ENCODE measurements at regions not wholly inside any gene's neighbourhood (a gene's known extent, or its start where the extent isn't known, plus 50 kb on each side); places are given as distances from the start of the nearest gene placed in this dataset.

DNA sequence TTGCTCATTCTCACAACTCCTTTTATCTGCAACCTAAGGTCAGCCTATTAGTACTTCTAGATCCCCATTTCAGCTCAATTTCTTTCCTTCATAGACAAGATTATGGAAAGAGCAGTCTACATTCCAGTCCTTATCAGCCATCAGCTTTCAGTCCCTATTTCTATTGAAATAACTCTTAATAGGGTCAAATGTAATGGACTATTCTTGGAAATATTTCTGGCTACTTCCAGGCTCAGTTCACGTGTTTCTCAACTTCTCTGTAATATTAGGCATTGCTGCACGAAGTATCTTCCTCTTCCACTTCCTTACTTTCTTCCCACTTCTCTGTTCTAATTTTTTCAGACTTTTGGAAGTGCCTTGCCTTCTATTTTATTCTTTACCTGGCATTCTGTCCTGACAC, 232.9 kb upstream of the USP25 start:
- Histone ChIP-seq H3K4me2 (ENCODE audit: low read depth, low read length, poor library complexity, severe bottlenecking) (no peak overlapping the region), H3K9ac (ENCODE audit: low read length) (no peak overlapping the region), H3K4me3 (ENCODE audit: low read length) (no peak overlapping the region), H3K79me2 (ENCODE audit: low read length) (no peaks in the 10 kb centered on the region), H3K27me3 (ENCODE audit: low read length) (no peaks in the 10 kb centered on the region), H3K27ac (ENCODE audit: low read length) (no peak overlapping the region), H3K9me3 (ENCODE audit: low read length) (0 out of 2 replicates have a peak, but pooled peaks cover 3% of the 10 kb centered on the region), H3K36me3 (ENCODE audit: insufficient read depth, low read length) (no peaks in the 10 kb centered on the region), H3K9me2 (replicated peaks; ENCODE audit: insufficient read depth, low read length) (no peaks in the 10 kb centered on the region), H3K4me1 (ENCODE audit: low read length) (no peaks in the 10 kb centered on the region), H2AFZ (ENCODE audit: low read length) (no peak overlapping the region), H4K20me1 (ENCODE audit: insufficient read depth, low read depth, low read length) (no peaks in the 10 kb centered on the region)
- no peak for DNase-seq

DNA sequence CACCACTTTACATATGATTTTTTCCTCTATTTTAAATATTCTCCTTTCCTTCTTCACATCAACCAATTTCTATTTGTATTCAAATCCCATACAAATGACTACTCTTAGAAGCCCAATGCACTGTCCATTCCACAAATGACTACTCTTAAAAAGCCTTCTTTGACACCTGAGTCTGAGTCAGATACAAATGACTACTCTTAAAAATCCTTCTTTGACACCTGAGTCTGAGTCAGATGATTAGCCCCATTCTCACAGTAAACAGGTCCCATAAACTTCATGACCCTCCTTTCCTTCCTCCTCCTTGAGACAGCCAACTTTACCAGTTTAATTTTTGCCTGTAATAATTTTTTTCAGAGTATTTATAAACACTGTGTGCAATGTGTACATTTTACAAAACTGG, 231.3 kb upstream of the USP25 start:
- Histone ChIP-seq H2AFZ (ENCODE audit: low read length) (no peak overlapping the region), H3K4me1 (ENCODE audit: low read length) (no peaks in the 10 kb centered on the region), H3K36me3 (ENCODE audit: insufficient read depth, low read length) (no peaks in the 10 kb centered on the region), H3K27me3 (ENCODE audit: low read length) (no peaks in the 10 kb centered on the region), H3K79me2 (ENCODE audit: low read length) (no peaks in the 10 kb centered on the region), H3K9ac (ENCODE audit: low read length) (no peak overlapping the region), H3K27ac (ENCODE audit: low read length) (no peak overlapping the region), H3K9me2 (replicated peaks; ENCODE audit: insufficient read depth, low read length) (no peaks in the 10 kb centered on the region), H4K20me1 (ENCODE audit: insufficient read depth, low read depth, low read length) (no peaks in the 10 kb centered on the region), H3K4me2 (ENCODE audit: low read depth, low read length, poor library complexity, severe bottlenecking) (no peak overlapping the region), H3K9me3 (ENCODE audit: low read length) (0 out of 2 replicates have a peak, but pooled peaks cover 3% of the 10 kb centered on the region), H3K4me3 (ENCODE audit: low read length) (no peak overlapping the region)
- DNase-seq = no peak

DNA sequence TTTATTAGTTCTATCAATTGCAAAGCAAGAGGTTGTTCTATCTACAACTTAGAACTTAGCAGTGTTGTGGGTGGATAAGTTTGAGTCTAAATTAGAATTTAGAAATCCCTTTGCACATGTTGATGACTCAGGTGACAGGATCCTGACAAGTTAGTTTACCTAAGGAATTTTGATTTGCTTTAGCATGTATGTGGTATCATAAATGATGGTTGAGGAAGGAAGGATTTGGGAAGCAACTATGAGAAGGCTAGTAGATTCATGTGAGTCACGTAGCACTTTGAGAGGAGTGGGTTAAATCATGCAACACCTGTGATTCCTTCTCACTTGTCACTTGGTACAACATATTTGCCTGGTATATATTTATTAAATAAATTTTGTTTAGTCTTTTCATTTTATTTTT, 223.7 kb upstream of the USP25 start:
- Histone ChIP-seq H3K4me2 (ENCODE audit: low read depth, low read length, poor library complexity, severe bottlenecking) (no peak overlapping the region), H4K20me1 (ENCODE audit: insufficient read depth, low read depth, low read length) (no peaks in the 10 kb centered on the region), H3K4me1 (ENCODE audit: low read length) (no peaks in the 10 kb centered on the region), H3K36me3 (ENCODE audit: insufficient read depth, low read length) (no peaks in the 10 kb centered on the region), H3K79me2 (ENCODE audit: low read length) (no peaks in the 10 kb centered on the region), H3K9me2 (replicated peaks; ENCODE audit: insufficient read depth, low read length) (peaks cover 5% of the 10 kb centered on the region; the same call in 1 of the 2 replicates), H3K27ac (ENCODE audit: low read length) (no peak overlapping the region), H3K9ac (ENCODE audit: low read length) (no peak overlapping the region), H2AFZ (ENCODE audit: low read length) (no peak overlapping the region), H3K9me3 (ENCODE audit: low read length) (no peaks in the 10 kb centered on the region), H3K27me3 (ENCODE audit: low read length) (no peaks in the 10 kb centered on the region; the same call in 1 of the 2 replicates), H3K4me3 (ENCODE audit: low read length) (no peak overlapping the region)
- DNase-seq = no peak

DNA sequence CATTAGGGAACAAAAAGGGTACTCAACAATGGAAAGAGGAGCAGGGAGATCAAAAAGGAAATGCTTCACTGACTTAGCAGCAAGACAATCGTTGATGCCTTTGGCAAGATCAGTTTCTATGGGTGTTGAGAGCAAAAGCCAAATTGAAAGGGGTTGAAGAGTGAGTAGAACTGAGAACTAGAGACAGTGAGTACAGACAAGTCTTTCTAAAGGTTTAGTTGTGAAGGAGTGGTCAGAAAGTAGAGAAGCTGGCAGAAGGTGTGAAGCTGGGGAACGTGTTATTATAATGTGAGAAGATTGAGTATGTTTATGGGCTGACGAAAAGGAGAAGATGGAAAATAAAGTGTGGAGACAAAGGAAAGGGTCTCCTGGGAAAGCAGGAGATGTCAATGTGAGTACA, 221.2 kb upstream of the USP25 start:
- Histone ChIP-seq H2AFZ (ENCODE audit: low read length) (no peak overlapping the region), H3K27ac (ENCODE audit: low read length) (no peak overlapping the region), H3K9ac (ENCODE audit: low read length) (no peak overlapping the region), H3K4me2 (ENCODE audit: low read depth, low read length, poor library complexity, severe bottlenecking) (no peak overlapping the region), H3K9me3 (ENCODE audit: low read length) (no peaks in the 10 kb centered on the region), H4K20me1 (ENCODE audit: insufficient read depth, low read depth, low read length) (no peaks in the 10 kb centered on the region), H3K36me3 (ENCODE audit: insufficient read depth, low read length) (no peaks in the 10 kb centered on the region), H3K79me2 (ENCODE audit: low read length) (no peaks in the 10 kb centered on the region), H3K4me3 (ENCODE audit: low read length) (no peak overlapping the region), H3K27me3 (ENCODE audit: low read length) (no peaks in the 10 kb centered on the region; the same call in 1 of the 2 replicates), H3K9me2 (replicated peaks; ENCODE audit: insufficient read depth, low read length) (peaks cover 5% of the 10 kb centered on the region; the same call in 1 of the 2 replicates), H3K4me1 (ENCODE audit: low read length) (no peaks in the 10 kb centered on the region)
- DNase-seq = no peak

DNA sequence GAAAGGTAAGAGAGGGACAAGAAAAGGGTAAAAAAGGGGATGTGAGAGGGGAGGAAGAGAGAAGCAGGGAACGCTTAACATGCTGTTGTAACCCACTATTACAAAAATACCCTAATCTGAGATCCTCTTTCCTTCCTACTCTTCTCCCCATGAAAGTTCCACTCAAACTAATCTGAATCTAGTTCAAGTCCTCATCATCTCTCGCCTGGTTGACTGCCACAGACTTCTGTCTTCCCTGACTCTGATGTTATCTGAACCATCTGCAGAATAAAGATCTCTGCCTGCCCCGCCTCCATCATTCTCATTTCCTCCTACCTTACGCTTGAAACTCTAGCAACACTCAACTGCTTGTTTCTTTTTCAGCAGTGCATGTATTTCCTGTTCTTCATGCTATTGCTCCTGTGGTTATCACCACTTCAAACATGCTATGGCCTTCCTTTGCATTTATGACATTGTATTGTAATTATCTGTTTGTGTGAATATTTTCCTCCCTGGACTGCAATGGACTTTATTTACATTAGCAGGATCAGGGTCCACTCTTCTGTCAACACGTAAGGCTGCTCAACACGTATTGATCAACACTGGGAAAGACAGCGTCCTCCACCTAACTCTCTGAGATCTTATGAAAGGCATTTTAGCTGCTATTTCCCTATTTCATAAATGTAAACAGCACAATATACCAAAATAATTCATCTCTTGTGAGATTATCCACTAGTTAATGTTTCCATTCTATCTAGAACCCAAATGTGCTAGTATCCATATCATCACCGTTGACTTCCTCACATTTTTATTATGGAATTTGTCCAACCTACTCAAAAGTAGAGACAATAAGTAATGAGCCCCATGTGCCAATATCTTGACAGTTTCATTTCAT, 215.5 kb upstream of the USP25 start:
- no peak overlapping the region for H3K27ac ChIP-seq (ENCODE audit: low read length)
- no peaks in the 10 kb centered on the region for H3K4me1 ChIP-seq (ENCODE audit: low read length)
- no peak for DNase-seq
- no peak overlapping the region for H3K4me3 ChIP-seq (ENCODE audit: low read length)
- H3K27me3 ChIP-seq (ENCODE audit: low read length) = no peaks in the 10 kb centered on the region
- no peak overlapping the region for H3K4me2 ChIP-seq (ENCODE audit: low read depth, low read length, poor library complexity, severe bottlenecking)
- H2AFZ ChIP-seq (ENCODE audit: low read length) = no peak overlapping the region
- H3K79me2 ChIP-seq (ENCODE audit: low read length) = no peaks in the 10 kb centered on the region
- no peaks in the 10 kb centered on the region for H3K36me3 ChIP-seq (ENCODE audit: insufficient read depth, low read length)
- H3K9me2 ChIP-seq (replicated peaks; ENCODE audit: insufficient read depth, low read length) = no peaks in the 10 kb centered on the region
- no peak overlapping the region for H3K9ac ChIP-seq (ENCODE audit: low read length)
- H3K9me3 ChIP-seq (ENCODE audit: low read length) = no peaks in the 10 kb centered on the region
- no peaks in the 10 kb centered on the region for H4K20me1 ChIP-seq (ENCODE audit: insufficient read depth, low read depth, low read length)

DNA sequence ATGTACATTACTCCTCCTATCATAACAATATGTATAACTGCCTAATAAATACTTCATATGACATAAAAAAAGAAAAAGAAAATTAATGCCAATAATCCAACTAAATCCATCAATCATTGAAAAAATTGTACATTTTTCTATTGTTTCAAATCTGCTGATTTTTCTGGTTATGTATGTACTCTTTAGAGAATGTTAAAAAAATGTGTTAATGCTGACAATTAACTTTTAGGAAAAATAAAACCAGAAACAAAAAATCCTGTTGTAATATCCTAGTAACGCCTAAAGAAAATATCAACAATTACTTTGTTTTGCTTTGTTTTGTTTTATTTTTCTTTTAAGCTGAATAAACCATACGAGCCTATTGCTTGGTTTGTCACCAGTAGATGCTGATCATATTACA, 213.9 kb upstream of the USP25 start:
- no peak for DNase-seq

DNA sequence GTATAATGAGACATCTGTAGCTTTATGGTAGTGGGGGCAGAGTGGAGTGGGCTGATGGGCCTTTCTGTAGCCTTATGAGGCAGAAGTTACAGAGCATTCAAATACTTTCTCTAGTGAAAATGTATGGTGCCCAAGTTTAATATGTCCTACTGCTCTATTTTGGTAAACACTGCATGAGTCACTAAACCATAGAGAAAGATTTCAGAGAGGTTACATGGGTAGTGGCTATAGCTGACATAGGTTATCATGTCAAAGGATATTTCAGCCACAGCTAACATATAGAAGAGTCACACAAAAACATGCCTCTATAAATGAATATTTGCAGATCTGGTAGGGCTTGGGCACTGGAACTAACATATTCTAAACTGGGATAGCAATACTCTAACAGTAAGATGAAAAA, 212.4 kb upstream of the USP25 start:
- Histone ChIP-seq H3K4me1 (ENCODE audit: low read length) (no peaks in the 10 kb centered on the region), H3K4me2 (ENCODE audit: low read depth, low read length, poor library complexity, severe bottlenecking) (no peak overlapping the region), H3K79me2 (ENCODE audit: low read length) (no peaks in the 10 kb centered on the region), H3K9me3 (ENCODE audit: low read length) (no peaks in the 10 kb centered on the region), H3K36me3 (ENCODE audit: insufficient read depth, low read length) (no peaks in the 10 kb centered on the region), H4K20me1 (ENCODE audit: insufficient read depth, low read depth, low read length) (no peaks in the 10 kb centered on the region), H3K4me3 (ENCODE audit: low read length) (no peak overlapping the region), H3K27me3 (ENCODE audit: low read length) (no peaks in the 10 kb centered on the region), H2AFZ (ENCODE audit: low read length) (no peak overlapping the region), H3K27ac (ENCODE audit: low read length) (no peak overlapping the region), H3K9me2 (replicated peaks; ENCODE audit: insufficient read depth, low read length) (no peaks in the 10 kb centered on the region), H3K9ac (ENCODE audit: low read length) (no peak overlapping the region)
- no peak for DNase-seq

More for the DNA sequence above, 213.9 kb upstream of the USP25 start:
- Histone ChIP-seq H3K27me3 (ENCODE audit: low read length) (no peaks in the 10 kb centered on the region), H3K9ac (ENCODE audit: low read length) (no peak overlapping the region), H3K4me1 (ENCODE audit: low read length) (no peaks in the 10 kb centered on the region), H4K20me1 (ENCODE audit: insufficient read depth, low read depth, low read length) (no peaks in the 10 kb centered on the region), H3K36me3 (ENCODE audit: insufficient read depth, low read length) (no peaks in the 10 kb centered on the region), H2AFZ (ENCODE audit: low read length) (no peak overlapping the region), H3K4me3 (ENCODE audit: low read length) (no peak overlapping the region), H3K9me2 (replicated peaks; ENCODE audit: insufficient read depth, low read length) (no peaks in the 10 kb centered on the region), H3K4me2 (ENCODE audit: low read depth, low read length, poor library complexity, severe bottlenecking) (no peak overlapping the region), H3K27ac (ENCODE audit: low read length) (no peak overlapping the region), H3K9me3 (ENCODE audit: low read length) (no peaks in the 10 kb centered on the region), H3K79me2 (ENCODE audit: low read length) (no peaks in the 10 kb centered on the region)

DNA sequence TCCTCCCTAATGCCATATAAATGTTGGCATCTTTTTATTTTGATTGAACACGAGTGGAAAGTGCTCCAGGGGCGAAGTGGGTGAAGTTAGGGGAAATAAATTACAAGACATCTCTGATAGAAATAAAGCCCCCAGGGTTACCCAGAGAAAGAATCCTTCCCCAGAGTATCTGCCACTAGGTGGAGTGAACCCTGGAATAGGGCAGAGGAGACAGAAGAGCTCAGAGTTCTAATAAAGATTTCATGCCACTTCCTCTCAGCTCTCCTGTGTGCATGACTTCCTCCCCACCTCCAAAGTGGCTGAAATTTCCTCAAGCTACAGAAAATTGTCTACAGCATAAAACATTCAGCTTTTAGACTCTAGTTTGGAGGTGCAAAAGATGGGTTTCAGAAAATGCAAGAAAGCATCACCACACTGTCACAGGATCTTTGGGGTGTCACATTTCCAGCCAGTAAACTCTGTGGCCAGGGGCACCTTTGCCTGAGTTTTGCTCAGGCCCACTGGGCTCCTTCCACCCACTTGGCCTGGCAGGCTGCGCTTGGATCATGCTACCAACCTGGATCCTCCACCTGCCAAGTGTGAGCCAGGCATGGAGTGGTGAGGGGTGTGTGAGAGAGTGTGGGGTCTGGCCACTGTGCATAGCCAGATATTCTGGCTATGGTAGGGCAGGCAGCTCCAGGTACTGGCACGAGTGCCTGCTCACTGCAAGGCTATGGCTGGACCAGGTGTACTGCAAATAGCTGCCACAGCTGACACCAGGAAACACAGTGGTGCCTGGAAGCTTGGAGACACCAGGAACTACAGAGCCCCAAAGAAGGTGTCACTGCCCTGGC, 208.8 kb upstream of the USP25 start:
- H3K4me2 ChIP-seq (ENCODE audit: low read depth, low read length, poor library complexity, severe bottlenecking) = no peak overlapping the region
- H3K9ac ChIP-seq (ENCODE audit: low read length) = no peak overlapping the region
- no peaks in the 10 kb centered on the region for H4K20me1 ChIP-seq (ENCODE audit: insufficient read depth, low read depth, low read length)
- H3K27me3 ChIP-seq (ENCODE audit: low read length) = no peaks in the 10 kb centered on the region
- H3K36me3 ChIP-seq (ENCODE audit: insufficient read depth, low read length) = no peaks in the 10 kb centered on the region
- H3K79me2 ChIP-seq (ENCODE audit: low read length) = no peaks in the 10 kb centered on the region
- H3K4me3 ChIP-seq (ENCODE audit: low read length) = no peak overlapping the region
- no peaks in the 10 kb centered on the region for H3K9me2 ChIP-seq (replicated peaks; ENCODE audit: insufficient read depth, low read length)
- no peaks in the 10 kb centered on the region for H3K4me1 ChIP-seq (ENCODE audit: low read length)
- no peak for DNase-seq
- no peak overlapping the region for H2AFZ ChIP-seq (ENCODE audit: low read length)
- no peaks in the 10 kb centered on the region for H3K9me3 ChIP-seq (ENCODE audit: low read length)
- H3K27ac ChIP-seq (ENCODE audit: low read length) = no peak overlapping the region

Data from Karpas-422 (cell line).